ENCODE measurements at regions not wholly inside any gene's neighbourhood (a gene's known extent, or its start where the extent isn't known, plus 50 kb on each side); places are given as distances from the start of the nearest gene placed in this dataset.

GRCh38 chr2:215535125-215535668, 99.3 kb upstream of the FN1 start:
- no peak for TF ChIP-seq REST (IDR thresholded peaks at IDR 0.05; ENCODE audit: insufficient replicate concordance, low read depth)
- TF ChIP-seq POLR2AphosphoS5 (IDR thresholded peaks at IDR 0.05; ENCODE audit: low read depth): no peak

All from HL-60 (cell line).